Endothelial cell of hepatic sinusoid (primary cell): ENCODE measurements at regions not wholly inside any gene's neighbourhood (a gene's known extent, or its start where the extent isn't known, plus 50 kb on each side); places are given as distances from the start of the nearest gene placed in this dataset.
"Not testable (repeated sequence)": the region's sequence is repeated elsewhere in the genome, so short reads cannot be mapped to it uniquely, and the experiment has no call there.

Experiments used
- in situ Hi-C: cut with HindIII; loops from 2 replicates; pipeline ENCODE4 v1.10.0; 2017; ENCODE audit warnings: low sequenced_read_pairs

- in situ Hi-C loops, result no loop called here
Measured at GRCh38 chr17:13158494-13159240, 140.8 kb upstream of the ELAC2 start.

DNA sequence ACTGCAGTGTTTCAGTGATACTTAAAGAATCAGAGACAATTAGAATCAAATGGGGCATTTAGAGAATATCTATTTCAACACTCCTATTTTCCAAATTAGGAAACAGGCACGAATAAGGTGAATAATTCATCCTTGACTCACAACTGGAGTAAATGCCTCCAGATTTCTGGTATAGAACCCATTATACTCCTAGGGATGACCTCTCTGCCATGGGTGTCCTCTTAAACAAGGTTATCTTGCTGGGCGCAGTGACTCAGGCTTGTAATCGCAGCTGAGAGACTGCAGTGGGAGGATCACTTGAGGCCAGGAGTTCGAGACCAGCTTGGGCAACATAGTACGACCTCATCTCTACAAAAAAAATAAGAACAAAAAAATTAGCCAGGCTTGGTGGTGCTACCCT is 139.8 kb upstream of the ELAC2 start:
- in situ Hi-C loops, result no loop called here

GRCh38 chr17:13154930-13155329 is 137.1 kb upstream of the ELAC2 start:
- in situ Hi-C loops, result no loop called here

DNA sequence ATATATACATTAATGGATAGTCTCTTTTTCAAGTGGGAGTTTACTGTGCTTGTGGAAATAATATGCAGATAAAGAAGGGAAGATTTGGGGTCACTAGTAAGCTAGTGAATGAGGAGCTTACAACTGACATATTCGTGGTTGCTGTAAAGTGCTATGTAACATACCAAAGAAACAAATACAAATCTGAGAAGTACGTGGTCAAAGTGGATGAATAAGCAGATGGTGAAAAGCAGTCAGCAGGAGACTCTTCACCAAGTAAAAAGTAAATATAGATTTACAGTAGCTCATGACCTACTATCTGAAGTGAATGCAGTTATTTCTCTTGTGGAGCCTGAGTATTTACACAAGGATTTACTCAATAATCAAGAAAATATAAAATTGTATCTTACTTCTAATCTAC is 136.6 kb upstream of the ELAC2 start:
- in situ Hi-C loops, result no loop called here

DNA sequence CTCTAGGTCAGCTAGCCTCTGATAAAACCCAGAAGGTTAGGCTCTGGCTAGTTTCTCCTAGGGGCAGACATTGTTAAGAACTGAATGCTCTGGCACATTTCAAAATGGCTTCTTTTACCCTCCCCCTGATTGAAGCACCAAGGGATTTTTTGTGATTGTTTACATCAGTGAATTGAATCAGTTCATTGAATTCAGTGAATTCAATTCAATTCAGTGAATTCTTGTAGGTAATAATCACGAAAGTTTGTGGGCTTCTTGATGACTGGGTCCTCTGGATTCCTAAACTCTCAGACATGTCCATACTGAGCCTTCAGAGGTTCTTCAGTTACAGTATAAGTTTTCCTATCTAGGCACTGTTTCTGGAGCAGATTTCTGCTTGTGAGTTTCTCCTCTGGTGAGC is 135.2 kb upstream of the ELAC2 start:
- in situ Hi-C loops, result no loop called here

- in situ Hi-C loops, result no loop called here
Measured at GRCh38 chr17:13152501-13152900, 134.7 kb upstream of the ELAC2 start.

- in situ Hi-C loops, result not testable (repeated sequence)
Measured at GRCh38 chr17:13150738-13151137, 132.9 kb upstream of the ELAC2 start.

DNA sequence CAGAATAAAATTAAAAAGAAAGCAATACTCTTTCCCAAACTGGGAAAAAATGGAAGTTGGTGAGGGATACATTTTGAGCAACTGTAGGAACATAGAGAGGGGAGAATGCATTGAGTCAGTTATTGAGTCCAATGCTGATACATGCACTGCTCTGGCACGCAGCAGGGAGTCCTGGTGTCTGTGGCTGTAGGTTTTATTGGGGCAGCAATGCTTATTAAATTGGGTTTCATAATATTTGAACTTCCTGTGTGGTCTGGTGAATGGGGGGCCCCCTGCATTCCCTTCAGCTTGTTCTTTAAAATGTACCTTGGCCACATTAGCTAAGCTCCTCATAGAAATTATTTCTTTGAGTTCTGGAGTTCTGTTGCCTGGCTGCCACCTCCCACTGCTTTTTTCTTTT is 125.2 kb upstream of the ELAC2 start:
- in situ Hi-C loops, result no loop called here

GRCh38 chr17:13140750-13141149 is 122.9 kb upstream of the ELAC2 start:
- in situ Hi-C loops, result no loop called here

GRCh38 chr17:13135506-13135905 is 117.7 kb upstream of the ELAC2 start:
- in situ Hi-C loops, result no loop called here

GRCh38 chr17:13134076-13134475 is 116.2 kb upstream of the ELAC2 start:
- in situ Hi-C loops, result no loop called here

DNA sequence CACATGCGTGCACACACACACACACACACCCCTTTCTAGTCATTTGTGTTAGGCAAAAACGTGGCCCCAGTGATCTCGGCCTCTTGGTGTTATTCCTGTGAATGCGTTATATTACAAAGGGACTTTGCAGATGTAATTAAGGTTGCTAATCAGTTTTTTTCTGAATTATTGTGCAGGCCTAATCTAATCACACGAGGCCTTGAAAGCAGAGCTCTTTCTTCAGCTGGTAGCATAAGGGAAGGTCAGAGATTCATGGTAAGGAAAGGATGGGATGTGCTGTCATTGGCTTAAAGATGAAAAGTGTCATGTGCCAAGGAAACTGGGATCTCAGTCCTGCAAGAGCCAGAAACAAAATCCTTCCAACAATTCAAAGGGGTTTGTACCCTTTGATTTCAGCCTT is 113.4 kb upstream of the ELAC2 start:
- in situ Hi-C loops, result no loop called here

GRCh38 chr17:13129356-13129755 is 111.5 kb upstream of the ELAC2 start:
- in situ Hi-C loops, result no loop called here

- in situ Hi-C loops, result no loop called here
Measured at GRCh38 chr17:13128676-13129075, 110.8 kb upstream of the ELAC2 start.

DNA sequence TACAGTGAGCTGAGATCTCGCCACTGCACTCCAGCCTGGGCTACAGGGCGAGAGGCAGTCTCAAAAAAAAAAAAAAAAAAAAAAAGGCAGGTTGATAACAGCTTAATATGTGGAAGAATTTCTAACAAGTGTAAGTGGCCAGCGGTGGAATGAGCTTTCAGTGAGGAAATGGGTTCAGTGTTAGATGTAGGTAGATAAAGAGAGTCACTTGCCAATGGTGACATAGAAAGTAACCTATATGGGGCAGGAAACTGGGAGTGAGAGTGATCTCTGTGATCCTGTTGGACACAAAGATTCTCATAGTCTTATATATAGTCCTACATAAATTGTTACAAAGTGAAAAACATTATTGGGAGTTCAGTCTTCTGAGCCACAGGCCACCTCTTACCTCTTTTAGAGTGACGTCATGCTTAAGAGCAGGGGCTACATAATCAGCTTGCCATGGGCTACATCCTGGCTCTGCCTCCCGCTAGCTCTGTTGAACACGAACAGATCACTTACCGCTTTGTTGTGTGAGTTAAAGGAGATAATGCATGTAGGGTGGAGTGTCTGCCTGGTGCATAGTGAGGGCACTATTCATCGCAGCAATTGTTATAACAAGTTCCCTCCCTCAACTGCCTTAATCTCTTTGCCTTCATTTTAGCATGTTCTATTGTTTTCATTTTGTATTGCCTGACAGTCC is 110.2 kb upstream of the ELAC2 start:
- in situ Hi-C loops, result no loop called here

DNA sequence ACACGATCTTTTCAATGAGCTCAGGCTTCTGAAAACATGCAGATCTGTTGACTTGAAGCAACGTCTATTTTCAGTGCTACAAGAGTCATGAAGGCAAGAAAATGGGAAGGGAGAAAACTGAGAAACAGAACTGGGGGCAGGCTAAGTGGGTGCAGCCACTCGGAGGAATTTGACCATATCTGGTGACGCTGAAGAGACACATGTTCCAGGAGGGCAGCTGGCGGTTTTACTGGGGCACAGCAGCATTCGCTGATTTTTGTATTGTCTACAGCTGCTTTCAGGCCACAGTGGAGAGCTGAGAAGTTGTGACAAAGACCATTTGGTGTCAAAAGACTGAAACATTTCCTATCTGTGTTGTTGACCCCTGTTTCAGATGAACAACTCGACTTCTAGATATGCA is 103.0 kb upstream of the ELAC2 start:
- in situ Hi-C loops, result no loop called here

DNA sequence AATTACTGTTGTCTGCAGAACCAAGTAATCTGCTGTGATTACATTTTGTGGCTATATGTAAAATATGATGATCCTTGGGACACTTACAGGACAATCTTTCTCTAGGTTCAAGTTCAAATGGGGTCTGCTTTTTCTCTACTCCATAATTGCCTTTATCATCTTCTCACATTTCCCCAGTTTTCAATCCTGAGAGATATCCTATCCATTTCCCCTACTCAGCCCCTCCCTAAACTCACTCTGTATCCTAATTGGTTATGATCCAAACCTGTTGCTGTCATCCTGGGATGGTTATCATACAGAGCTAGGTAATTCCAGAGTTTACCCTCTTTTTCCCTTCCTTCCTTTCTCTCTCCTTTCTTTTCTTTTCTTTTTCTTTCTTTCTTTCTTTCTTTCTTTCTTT is 100.5 kb upstream of the ELAC2 start:
- in situ Hi-C loops, result no loop called here

DNA sequence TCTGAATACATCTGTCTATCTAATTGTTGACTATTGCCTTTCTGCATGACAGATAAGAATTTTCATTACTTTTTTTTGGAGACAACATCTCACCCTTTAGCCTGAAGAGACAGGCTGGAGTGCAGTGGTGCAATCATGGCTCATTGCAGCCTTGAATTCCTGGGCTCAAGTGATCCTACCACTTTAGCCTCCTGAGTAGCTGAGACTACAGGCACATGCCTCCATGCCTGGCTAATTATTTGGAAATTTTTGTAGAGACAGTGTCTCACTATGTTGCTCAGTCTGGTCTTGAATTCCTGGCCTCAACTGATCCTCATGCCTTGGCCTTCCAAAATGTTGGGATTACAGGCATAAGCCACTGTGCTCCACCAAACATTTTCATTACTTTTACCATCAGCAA is 99.8 kb upstream of the ELAC2 start:
- in situ Hi-C loops, result no loop called here

DNA sequence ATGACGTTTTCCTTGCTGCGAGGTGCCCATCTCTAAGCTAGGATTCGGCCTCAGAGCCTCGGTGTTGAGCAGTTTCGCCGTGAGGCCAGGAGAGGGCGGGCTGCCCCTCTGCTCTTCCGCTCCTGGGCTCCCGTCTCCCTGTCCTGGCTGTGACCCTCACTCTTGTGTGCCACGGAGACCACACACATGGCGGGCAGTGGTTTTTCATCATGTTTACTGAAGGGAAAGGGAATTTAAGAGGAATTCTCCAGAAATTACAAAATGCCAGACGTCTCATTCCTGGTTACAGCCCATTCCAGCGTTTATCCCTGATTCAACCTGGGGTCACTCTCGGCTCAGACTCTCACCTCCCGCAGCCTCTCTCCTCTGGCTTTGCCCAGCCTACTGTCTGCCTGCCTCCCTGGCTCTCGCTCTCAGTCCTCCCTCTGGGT is 96.8 kb upstream of the ELAC2 start:
- in situ Hi-C loops, result no loop called here

GRCh38 chr17:13113821-13114525 is 96.1 kb upstream of the ELAC2 start:
- in situ Hi-C loops, result no loop called here

GRCh38 chr17:13107676-13108235 is 89.9 kb upstream of the ELAC2 start:
- in situ Hi-C loops, result no loop called here

DNA sequence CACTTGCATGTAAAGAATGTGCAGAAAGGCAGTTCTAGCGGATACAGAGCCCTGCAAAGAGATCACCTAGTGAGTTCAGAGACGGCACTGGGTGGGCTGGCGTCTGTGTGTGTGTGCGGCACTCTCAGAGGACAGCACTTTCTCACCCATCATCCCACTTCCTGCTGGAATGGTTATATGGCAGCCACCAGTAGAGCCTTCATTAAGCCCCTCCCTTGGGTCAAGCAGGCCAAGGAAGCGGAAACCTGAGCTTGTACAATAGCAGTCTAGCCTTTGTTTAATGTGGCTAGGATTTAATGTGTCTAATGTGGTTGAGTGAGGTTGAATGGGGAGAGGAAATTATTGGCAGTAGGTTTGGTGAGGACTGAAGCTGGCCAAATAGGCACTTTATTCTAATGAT is 88.3 kb upstream of the ELAC2 start:
- in situ Hi-C loops, result no loop called here
